ENCODE measurements at regions not wholly inside any gene's neighbourhood (a gene's known extent, or its start where the extent isn't known, plus 50 kb on each side); places are given as distances from the start of the nearest gene placed in this dataset.
"Not testable (repeated sequence)": the region's sequence is repeated elsewhere in the genome, so short reads cannot be mapped to it uniquely, and the experiment has no call there.

DNA sequence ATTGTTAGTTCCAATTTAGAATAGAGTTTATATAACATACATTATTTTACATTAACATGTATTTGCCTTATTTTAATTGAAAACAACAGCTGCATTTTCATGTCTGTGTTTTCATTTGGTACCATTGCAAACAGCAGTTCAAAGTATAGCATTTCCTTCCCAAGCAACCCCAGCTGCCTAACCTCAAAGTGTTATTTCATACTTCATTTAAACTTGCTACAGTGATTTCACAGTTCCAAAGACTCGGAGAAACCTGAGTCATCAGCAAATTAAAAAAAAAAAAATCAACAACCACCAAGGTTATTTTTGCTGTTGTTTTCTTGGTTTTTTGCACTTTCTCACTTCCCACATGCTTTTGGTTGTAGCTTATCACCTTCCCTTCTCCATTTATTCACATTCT, 236.5 kb upstream of the SPHKAP start:
- peak; percentile 4 for DNase-seq (ENCODE audit: low read depth)

DNA sequence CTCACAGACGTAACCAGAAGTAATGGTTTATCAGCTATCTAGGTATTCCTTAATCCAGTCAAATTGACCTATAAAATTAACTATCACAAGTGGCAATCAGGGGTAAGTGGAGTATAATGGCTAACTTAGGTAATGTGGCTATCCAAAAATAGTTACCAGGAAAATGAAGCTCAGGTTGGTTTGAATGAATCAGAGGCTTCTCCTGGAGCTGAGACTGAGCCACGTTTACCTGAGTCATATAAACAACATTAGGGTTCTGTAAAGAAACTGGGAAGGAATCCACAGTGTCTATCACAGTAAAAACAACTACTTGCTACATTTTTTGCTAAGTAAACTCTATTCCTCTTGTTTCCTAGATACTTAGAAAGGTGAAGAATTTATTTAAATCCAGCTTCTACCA, 236.0 kb upstream of the SPHKAP start:
- DNase-seq (ENCODE audit: low read depth) = peak; percentile 2

DNA sequence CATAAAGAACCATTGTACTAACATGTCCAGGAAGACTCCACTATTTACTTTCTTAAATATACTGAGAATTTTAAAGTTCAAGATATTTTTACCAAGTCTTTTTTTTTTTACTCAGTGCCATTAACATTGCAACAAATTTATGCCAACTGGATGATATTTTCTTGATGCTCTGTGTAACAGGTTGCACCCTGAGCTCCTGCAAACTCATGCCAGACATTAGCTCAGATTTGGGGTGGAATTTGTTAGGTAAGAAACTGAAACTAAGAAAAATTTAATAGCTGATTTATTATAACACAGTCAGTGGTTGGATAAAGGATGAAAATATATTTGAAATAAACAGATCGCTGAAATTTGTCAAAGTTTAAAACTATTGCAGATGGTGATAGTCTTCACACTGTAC, 228.6 kb upstream of the SPHKAP start:
- DNase-seq (ENCODE audit: low read depth) = no peak

DNA sequence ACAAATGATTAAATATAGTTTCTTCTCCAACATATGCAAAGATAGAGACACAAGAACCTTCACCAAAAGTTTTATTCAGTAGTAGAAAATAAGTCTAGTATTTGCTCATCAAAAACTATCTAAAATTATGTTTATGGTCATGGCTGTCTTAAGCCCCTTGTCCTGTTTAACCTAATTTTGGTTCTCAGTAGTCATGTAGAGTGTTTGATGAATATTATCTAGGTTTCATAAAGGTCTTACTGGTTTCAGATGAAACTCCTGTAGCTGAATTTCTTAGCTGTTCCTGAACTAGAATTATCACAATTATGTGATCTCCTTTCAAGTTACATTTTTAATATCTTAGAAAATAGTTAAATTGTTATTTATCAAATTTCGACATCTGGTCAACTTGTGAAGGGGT, 228.0 kb upstream of the SPHKAP start:
- no peak for DNase-seq (ENCODE audit: low read depth)

DNA sequence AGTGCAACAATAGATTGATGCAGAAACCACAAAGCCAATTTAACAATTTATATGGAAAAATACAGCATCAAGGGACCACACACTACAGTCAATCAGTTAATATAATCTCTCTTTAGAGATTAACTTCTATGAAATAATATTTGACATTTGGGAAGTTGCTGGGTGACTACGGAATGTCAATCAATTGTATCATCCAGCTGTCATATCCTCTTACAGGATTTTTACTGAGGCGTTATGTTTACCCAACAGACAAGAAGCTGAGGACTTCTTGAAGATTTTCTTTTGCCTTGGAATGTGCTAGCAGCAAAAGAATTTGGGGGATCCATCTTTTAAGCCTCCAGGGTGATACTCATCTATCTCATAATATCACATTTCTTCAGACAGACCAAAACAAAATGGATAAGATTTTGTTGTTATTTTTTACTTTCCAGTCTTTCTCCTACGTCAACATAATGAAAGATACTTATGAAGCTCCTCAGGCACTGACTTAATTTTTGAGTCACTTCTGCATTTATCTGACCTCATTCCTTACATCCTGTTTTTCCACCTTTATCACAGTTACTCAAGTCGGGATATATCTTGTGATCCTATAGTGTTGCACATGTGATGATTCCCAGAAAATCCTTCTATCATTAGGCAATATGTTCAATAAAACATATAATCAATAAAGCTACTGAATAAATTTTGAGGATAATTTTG, 227.2 kb upstream of the SPHKAP start:
- no peak for DNase-seq (ENCODE audit: low read depth)

DNA sequence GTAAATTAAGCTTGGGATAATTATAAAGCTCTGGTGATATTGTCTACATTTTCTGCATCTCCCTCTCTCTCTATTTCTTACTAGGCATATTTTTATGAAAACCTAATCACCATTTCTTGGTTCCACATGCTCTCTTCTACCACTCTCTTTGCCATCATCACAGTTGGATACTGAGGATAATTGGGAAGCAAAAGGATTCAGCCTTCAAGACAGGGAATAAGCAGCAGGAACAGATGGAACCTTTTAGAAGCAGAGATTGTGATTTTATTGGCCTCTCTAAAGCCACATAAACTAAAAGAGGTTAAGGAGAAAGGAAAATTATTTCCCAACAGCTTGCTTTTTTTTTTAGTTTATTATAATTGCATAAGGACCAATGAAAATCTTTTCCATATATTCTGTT, 226.3 kb upstream of the SPHKAP start:
- no peak for DNase-seq (ENCODE audit: low read depth)

DNA sequence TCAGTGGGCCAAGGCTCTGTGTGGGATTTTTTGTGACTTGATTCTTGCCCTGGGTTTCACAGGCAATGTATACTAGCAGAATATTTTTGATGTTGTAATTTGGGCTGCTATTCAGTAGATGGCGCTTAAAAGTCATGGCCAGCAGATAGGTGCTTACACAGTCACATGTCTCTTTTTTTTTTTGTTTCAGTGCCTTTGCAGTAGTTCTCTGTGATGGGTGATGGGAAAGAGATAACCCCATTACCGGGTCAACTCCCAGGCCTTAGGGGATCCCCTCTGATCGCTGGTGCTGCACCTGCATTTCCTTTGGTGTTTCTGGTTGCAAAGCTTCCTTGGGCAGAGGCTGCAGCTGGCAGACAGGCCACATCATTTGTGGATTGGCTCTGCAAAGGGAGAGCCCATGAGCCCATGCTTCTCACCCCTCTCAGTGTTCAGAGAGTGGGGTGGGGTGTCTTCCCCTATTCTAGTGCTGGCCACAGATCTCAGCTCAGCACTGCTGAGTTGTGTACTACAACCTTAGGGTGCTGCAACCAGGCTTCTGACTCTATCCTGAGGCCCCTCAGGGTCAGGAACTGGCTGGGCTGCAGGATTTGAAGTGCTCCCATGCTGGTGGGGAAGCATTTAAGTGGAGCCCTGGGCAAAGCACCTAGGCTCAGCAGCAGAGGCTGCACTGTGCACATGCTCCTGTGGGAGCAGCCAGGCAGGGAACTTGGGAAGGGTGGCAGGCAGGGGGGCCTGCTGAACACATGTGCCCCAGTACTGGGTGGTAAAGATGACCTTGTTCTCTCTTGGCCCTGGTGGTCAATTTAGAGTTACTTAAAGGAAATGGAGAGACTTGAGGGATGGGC, 219.8 kb upstream of the SPHKAP start:
- peak; percentile 16 for DNase-seq (ENCODE audit: low read depth)

DNA sequence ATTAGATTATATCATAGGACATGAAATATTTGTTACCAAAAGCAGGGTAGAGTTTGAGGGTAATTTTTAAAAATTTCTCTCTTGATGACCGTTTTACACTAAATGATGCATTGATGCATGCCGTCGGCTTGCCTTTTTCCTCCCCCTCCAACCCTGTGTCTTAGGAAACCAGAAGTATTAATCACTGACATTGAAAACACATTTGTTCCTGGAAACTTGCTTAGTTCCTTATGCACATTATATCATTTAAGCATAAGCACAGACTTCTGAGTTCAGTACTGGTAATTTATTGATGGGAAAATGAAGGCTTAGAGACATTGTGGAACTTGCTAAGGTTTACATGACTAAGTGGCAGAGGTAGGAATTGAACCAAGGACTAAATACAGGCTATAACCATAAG, 206.3 kb upstream of the SPHKAP start:
- no peak for DNase-seq (ENCODE audit: low read depth)

DNA sequence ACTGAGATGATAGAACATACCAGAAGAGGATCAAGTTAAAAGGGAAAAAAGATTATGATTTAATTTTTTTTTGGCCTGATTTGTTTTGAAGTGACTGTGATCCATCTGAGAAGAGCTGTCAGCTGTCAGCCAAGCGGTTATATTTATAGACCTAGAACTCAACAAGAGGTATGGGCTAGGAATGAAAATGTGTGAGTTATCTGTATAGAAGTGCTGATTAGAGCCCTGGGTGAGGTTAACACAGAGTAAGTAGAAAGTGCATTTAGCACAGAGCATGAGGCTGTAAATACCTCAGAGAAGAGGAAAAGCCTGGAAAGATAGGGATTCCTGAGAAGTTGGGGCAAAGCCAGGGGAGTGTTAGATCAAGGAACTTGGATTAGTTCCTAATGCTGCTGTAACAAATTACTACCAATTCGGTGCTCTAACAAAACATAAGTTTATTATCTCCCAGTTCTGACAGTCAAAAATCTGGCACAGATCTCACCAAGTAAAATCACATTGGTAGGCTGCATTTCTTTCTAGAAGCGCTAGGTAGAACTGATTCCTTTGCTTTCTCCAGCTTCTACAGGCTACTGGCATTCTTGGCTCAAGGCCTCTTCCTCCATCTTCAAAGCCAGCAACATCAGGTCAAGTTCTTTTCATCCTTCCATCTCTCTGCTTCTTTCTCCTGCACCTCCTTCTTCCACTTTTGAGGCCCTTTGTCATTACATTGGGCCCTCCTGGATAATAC, 197.4 kb upstream of the SPHKAP start:
- DNase-seq (ENCODE audit: low read depth) = no peak

DNA sequence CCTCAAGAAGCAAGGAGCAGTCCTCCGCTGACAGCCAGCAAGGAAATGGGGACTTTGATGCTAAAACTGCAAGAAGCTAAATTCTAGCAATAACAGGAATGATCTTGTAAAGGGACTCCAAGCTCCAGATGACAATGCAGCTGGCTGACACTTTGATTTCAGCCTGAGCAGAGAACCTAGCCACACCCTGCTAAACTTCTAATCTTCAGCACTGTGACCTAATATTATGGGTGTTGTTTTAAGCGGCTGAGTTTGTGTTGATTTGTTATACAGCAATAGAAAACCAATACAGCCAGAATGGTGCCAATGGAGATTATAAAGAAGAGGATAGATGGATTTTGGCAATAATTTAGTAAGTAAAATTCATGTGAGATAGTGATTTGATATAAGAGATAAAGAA, 196.7 kb upstream of the SPHKAP start:
- no peak for DNase-seq (ENCODE audit: low read depth)

DNA sequence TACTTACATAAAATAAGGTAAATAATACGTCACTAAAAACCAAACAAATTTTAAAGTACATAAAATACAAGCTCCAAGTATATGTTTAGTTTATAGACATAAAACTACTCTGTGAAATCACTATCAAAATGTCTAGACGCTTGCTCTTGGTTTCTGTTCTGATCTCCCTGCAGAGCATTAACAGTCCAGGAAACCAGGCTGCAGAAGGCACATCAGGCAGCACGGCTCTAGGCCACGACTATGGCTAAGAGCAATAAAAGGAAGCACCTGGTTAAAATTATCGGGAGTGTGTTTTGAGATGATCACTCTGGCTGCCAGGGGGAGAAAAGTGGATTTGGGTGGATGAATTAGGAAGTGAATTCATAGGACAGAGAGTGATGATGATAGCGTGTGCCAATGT, 196.0 kb upstream of the SPHKAP start:
- DNase-seq (ENCODE audit: low read depth) = no peak

DNA sequence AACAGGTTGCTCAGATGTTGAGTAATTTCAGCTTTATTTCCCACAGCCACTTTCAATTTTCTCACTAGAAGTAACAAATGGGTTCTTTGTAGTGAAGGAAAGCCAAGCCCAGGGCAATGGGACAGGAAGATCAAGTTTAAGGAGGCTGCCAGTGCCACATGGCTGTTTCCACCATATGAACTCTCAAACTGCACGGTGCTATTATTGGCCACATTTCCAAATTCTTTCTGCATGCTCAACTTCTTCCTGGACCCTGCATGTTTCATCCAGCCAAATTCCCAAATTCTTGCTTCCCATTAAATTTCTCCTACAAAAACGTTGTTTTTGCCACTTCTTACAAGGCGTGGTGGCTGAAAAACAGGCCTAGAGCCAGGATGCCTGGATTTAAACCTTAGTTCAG, 193.3 kb upstream of the SPHKAP start:
- DNase-seq (ENCODE audit: low read depth) = no peak

DNA sequence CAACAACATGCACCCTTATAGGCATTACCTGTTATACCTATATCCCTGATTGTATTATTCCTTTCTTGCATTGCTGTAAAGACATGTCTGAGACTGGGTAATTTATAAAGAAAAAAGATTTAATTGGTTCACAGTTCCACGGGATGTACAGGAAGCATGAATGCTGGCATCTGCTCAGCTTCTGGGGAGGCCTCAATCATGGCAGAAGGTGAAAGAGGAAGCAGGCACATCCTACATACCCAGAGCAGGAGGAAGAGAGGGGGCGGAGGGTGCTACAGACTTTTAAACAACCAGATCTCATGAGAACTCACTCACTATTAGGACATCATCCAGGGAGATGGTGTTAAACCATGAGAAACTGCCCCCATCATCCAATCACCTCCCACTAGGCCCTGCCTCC, 191.7 kb upstream of the SPHKAP start:
- no peak for DNase-seq (ENCODE audit: low read depth)

DNA sequence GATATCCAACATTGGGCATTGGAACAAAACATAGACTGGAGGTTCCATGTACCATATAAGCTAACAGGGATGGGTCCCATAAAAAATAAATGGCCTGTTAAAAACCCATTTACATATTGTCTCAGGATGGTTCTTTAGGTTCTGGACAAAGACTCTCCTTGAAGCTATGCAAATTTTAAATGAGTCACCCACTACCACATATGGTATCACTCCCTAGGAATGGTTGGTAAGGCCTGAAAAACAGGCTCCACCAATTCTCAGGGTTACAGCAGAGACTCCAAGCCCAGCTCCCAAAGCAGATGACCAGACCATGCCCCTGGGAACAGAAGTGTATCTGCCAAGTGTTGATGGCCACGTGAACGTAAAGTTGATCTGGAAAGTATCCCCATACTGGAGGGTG, 190.7 kb upstream of the SPHKAP start:
- no peak for DNase-seq (ENCODE audit: low read depth)

DNA sequence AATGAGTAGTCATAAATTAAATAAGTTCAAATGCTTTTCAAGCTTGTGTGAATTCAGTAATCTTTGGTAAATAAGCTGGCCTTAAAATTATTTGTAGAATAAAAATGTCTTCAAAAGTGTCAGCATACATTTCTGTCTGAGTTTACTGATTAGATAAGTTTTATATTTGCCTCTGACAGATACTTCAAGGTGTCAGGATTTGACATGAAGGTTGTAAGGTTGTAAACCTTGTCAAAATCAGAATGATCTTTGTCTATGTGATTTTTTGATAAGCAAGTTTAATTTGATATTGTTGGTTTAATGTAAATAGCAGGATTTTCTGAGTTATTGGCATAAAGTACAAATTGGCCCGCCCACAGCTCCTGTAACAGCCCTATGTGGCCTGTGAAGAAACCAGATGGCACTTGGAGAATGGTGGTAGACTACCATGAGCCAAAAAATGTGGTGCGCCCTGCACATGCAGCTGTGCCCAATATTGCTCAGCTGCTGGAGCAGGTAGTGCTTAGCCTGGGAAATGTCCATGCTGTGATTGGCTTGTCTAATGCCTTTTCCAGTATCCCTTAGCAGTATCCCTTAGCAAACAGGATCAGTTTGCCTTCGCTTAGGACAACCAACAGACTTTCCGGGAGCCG, 188.0 kb upstream of the SPHKAP start:
- DNase-seq (ENCODE audit: low read depth) = no peak

DNA sequence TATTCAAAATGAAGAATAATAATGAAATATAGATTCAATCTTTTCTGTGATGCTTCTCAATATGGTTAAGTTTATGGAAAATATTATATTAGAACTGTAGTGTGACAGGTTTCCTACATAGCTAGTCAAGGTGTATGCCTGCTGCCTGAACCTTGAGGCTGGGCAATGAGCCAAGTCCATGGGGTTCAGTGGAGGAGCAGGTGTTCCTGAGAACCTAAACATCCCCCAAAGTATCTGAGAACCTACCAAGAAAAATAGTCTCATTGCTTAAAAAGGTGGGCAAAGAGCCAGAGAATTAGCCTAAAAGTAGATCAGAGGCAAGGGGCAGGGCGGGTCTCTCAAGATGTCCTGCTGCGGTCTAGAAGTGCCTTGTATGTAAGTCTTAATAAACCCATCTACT, 185.9 kb upstream of the SPHKAP start:
- no peak for DNase-seq (ENCODE audit: low read depth)

DNA sequence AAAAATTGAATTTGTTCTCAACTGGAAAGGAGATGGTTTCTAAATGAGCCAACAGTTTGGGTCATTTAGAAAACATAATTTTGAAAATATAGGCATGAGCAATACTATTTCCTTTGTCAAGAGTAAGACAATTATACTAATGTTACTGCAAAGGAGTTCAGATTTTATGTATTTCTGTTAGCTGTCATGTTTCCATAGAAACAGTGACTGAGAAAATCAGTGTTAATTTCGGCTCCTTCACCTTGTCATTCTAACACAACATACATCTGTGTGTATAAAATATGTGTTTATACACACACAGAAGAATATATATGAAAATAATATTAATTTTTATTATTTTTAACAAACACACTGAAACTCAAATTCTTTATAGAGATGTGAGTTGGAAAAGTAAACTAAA, 178.0 kb upstream of the SPHKAP start:
- no peak for DNase-seq (ENCODE audit: low read depth)

DNA sequence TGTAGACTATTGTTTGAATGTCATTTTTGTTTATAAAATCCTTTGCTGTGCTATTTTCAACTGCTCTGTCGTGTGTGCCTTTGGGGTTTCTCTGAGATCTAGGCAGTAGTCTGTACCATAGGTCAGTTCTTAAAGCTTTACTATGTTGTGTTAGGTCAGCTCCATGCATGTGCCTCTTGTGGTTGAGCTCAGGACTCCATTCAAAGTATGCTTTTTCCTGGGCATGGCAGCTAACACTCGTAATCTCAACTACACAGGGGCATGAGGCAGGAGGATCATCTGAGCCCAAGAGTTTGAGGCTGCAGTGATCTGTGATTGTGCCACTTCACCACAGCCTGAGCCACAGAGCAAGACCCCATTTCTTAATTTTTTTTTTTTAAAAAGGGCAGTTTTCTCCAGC, 174.4 kb upstream of the SPHKAP start:
- DNase-seq (ENCODE audit: low read depth) = no peak

DNA sequence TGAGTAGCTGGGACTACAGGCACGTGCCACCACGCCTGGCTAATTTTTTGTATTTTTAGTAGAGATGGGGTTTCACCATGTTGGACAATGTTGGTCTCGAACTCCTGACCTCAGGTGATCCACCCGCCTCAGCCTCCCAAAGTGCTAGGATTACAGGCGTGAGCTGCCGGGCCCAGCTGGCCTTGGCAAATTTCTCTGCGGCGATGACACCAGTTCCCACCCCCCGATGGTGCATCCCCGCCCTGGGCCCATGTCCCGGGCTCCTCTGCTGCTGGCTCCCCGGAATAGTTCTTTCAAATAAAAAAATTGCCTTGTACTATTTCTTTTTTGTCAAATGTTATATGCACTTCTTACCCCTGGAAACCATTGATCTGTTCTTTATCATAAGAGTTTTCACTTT, 171.5 kb upstream of the SPHKAP start:
- not testable (repeated sequence) for DNase-seq (ENCODE audit: low read depth)

DNA sequence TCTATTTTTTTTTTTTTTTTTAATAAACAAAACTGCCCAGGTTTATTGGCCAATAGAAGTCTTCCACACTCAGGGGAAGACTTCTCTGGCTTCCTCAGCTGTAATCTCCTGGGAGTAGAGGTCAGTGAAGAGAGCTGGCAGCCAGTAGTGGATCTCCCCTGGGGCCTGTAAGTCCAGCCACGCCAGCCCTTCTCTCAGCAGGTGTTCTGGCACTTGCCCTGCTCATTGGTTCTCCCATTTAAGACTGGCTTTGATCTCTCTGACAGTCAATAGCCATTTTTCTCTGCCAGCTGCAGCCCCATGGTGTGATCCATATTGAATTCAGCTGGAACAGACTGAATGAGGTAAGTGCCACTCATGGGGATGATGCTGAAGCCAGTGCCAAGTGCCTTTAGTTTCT, 170.6 kb upstream of the SPHKAP start:
- no peak for DNase-seq (ENCODE audit: low read depth)

DNA sequence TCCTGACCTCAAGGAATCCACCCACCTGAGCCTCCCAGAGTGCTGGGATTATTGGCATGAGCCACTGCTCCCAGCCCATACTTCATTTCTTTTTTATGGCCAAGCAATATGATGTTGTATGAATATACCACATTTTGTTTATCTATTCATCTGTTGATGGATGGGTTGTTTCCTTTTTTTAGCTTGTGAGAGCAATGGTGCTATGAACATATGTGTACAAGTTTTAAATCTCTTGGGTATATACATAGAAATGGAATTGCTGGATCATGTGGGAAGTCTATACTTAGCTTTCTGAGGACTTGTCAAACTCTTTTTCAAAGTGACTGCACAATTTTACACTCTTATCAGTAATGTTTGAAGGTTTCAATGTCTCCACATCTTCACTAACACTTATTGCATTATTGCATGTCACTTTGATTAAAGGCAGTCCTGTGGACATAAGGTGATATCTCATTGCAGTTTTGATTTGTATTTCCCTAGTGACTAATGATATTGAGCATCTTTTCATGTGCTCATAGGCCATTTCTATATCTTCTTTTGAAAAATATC, 167.1 kb upstream of the SPHKAP start:
- DNase-seq (ENCODE audit: low read depth) = no peak

DNA sequence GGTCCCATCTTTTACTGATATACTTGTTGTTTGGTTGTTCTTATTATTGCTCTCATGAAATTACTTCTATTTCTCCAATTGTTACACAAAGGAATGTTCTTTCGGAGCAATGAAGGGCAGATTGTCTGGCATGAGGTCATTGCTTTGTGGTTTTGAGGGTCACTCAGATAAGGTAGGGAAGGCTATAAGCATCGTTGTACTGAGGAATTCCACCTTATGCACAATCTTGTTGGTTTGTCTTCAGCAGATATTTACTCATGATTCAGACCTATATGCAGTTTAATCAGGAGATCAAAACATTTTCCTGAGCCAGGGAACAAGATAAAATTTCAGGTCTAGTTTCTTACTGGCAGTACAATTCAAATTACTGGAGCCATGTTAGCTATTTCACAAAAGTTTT, 163.0 kb upstream of the SPHKAP start:
- no peak for DNase-seq (ENCODE audit: low read depth)
